Keratinocyte (primary cell): ENCODE measurements at regions not wholly inside any gene's neighbourhood (a gene's known extent, or its start where the extent isn't known, plus 50 kb on each side); places are given as distances from the start of the nearest gene placed in this dataset.

Experiments
- DNase-seq: peaks from one replicate; pipeline ENCODE4 v3.0.0-alpha.2; 2011; ENCODE audit warnings: low read depth, missing footprints, low spot score
- FAIRE-seq: peaks from 2 replicates; lab custom pipeline; 2011; peaks lifted over from hg19 to GRCh38; lab: Jason Lieb, UNC
- H2AFZ ChIP-seq: 2 replicates; pipeline ENCODE4 v1.6.0; 2012; ENCODE audit warnings: low read length, control low read depth, inconsistent platforms; ENCODE audit not compliant: control insufficient read depth
- H3K27ac ChIP-seq: 2 replicates; pipeline ENCODE4 v1.5.1; 2011; ENCODE audit warnings: low read length; ENCODE audit not compliant: control insufficient read depth, insufficient read depth
- H3K27me3 ChIP-seq: 3 replicates; pipeline ENCODE4 v1.6.0; 2011; ENCODE audit warnings: low read length; ENCODE audit not compliant: control insufficient read depth, insufficient read depth; ENCODE audit errors: extremely low read depth
- H3K36me3 ChIP-seq, 2 experiments: 2 replicates in 1 of 2; 3 replicates in 1 of 2; pipeline ENCODE4 v1.5.1; 2011; ENCODE audit warnings: low read length in 2 of 2, mild to moderate bottlenecking in 1 of 2; ENCODE audit not compliant: control insufficient read depth in 2 of 2, insufficient read depth in 2 of 2; ENCODE audit errors: extremely low read depth in 1 of 2
- H3K4me1 ChIP-seq: 3 replicates; pipeline ENCODE4 v1.5.1; 2011; ENCODE audit warnings: low read length; ENCODE audit not compliant: control insufficient read depth, insufficient read depth; ENCODE audit errors: extremely low read depth
- H3K4me2 ChIP-seq: 3 replicates; pipeline ENCODE4 v1.6.0; 2011; ENCODE audit warnings: low read depth, low read length; ENCODE audit not compliant: control insufficient read depth, insufficient read depth; ENCODE audit errors: extremely low read depth
- H3K4me3 ChIP-seq, 3 experiments: fragments of 200-600 bp in 1 of 3; sonication (generic) in 1 of 3; 2 replicates in 2 of 3; 3 replicates in 1 of 3; pipeline ENCODE4 v1.5.1; 2011 to 2016; ENCODE audit warnings: low read length in 3 of 3, mild to moderate bottlenecking in 3 of 3, control low read depth in 2 of 3, inconsistent platforms in 1 of 3, low read depth in 1 of 3, mixed read lengths in 1 of 3, mixed run types in 1 of 3, moderate library complexity in 1 of 3; ENCODE audit not compliant: control insufficient read depth in 2 of 3, insufficient read depth in 2 of 3; ENCODE audit errors: extremely low read depth in 1 of 3
- H3K79me2 ChIP-seq: 2 replicates; pipeline ENCODE4 v1.6.0; 2012; ENCODE audit warnings: low read length; ENCODE audit not compliant: control insufficient read depth, insufficient read depth
- H3K9ac ChIP-seq: 3 replicates; pipeline ENCODE4 v1.6.0; 2011; ENCODE audit warnings: low read length; ENCODE audit not compliant: control insufficient read depth, insufficient read depth; ENCODE audit errors: extremely low read depth
- H3K9me1 ChIP-seq: 3 replicates; pipeline ENCODE4 v1.6.0; 2011; ENCODE audit warnings: low read length; ENCODE audit not compliant: control insufficient read depth, insufficient read depth; ENCODE audit errors: extremely low read depth
- H3K9me3 ChIP-seq: 2 replicates; pipeline ENCODE4 v1.5.1; 2012; ENCODE audit warnings: low read depth, low read length; ENCODE audit not compliant: control insufficient read depth
- H4K20me1 ChIP-seq: 3 replicates; pipeline ENCODE4 v1.6.0; 2011; ENCODE audit warnings: low read length; ENCODE audit not compliant: control insufficient read depth, insufficient read depth; ENCODE audit errors: extremely low read depth
- CTCF ChIP-seq, 3 experiments: IDR thresholded peaks in 1 of 3; conservative IDR thresholded peaks in 1 of 3; optimal IDR thresholded peaks in 1 of 3; 2 replicates in 2 of 3; 3 replicates in 1 of 3; pipeline versions ENCODE3 to v1.5.1; 2011; ENCODE audit warnings: low read length in 3 of 3, mild to moderate bottlenecking in 3 of 3, moderate library complexity in 2 of 3, control low read depth in 1 of 3, inconsistent platforms in 1 of 3; ENCODE audit not compliant: insufficient read depth in 2 of 3; ENCODE audit errors: extremely low read depth in 1 of 3
- EZH2 ChIP-seq: IDR thresholded peaks from one replicate; pipeline ENCODE4 v1.6.1; 2012; ENCODE audit warnings: inconsistent platforms, mild to moderate bottlenecking, low read length, moderate library complexity
- dilution Hi-C: fragments of 300-500 bp; cut with MboI; formaldehyde crosslinking; loops from one replicate; pipeline ENCODE4 v1.7.0; 2020; ENCODE audit warnings: low sequenced_read_pairs; ENCODE audit not compliant: extremely low pct_ligation_motif_present

GRCh38 chr4:20624793-20625374, 75.4 kb upstream of the PACRGL start:
- Histone ChIP-seq H3K9me3 (no peaks in the 10 kb centered on the region), H3K79me2 (no peaks in the 10 kb centered on the region), H3K36me3 (no peaks in the 10 kb centered on the region), H3K9me1 (no peaks in the 10 kb centered on the region), H3K27ac (no peak overlapping the region), H3K4me1 (peaks cover 12% of the 10 kb centered on the region), H4K20me1 (no peaks in the 10 kb centered on the region), H3K9ac (no peak overlapping the region), H3K27me3 (no peaks in the 10 kb centered on the region), H3K4me3 (no peak overlapping the region), H3K4me2 (peak overlapping the region; percentile 44), H2AFZ (no peak overlapping the region)
- FAIRE-seq (peak; percentile 89), DNase-seq (peak; percentile 48)
- dilution Hi-C loops, result no loop called here
- no peak for TF ChIP-seq CTCF (optimal IDR thresholded peaks at IDR 0.05 in 1 of 3, IDR thresholded peaks at IDR 0.05 in 1 of 3, conservative IDR thresholded peaks at IDR 0.05 in 1 of 3; ENCODE audit: extremely low read depth in 1 of 3, insufficient read depth in 2 of 3, low read length in 3 of 3)

GRCh38 chr4:20625426-20625825, 74.8 kb upstream of the PACRGL start:
- dilution Hi-C loops, result no loop called here
- peak; percentile 9 for FAIRE-seq

More at GRCh38 chr4:20625426-20625825, 74.8 kb upstream of the PACRGL start:
- H2AFZ ChIP-seq, result no peak overlapping the region
- H4K20me1 ChIP-seq, result no peaks in the 10 kb centered on the region
- no peaks in the 10 kb centered on the region for H3K9me1 ChIP-seq
- H3K4me2 ChIP-seq, result peak overlapping the region; percentile 44
- no peaks in the 10 kb centered on the region for H3K27me3 ChIP-seq
- H3K27ac ChIP-seq, result no peak overlapping the region
- no peak for DNase-seq
- no peak overlapping the region for H3K4me3 ChIP-seq
- no peak for TF ChIP-seq EZH2
- no peak for TF ChIP-seq CTCF (optimal IDR thresholded peaks at IDR 0.05 in 1 of 3, IDR thresholded peaks at IDR 0.05 in 1 of 3, conservative IDR thresholded peaks at IDR 0.05 in 1 of 3; ENCODE audit: extremely low read depth in 1 of 3, insufficient read depth in 2 of 3, low read length in 3 of 3)
- no peaks in the 10 kb centered on the region for H3K9me3 ChIP-seq
- H3K9ac ChIP-seq, result no peak overlapping the region
- peaks cover 12% of the 10 kb centered on the region for H3K4me1 ChIP-seq
- H3K36me3 ChIP-seq, result no peaks in the 10 kb centered on the region
- H3K79me2 ChIP-seq, result no peaks in the 10 kb centered on the region
